ENCODE measurements at regions not wholly inside any gene's neighbourhood (a gene's known extent, or its start where the extent isn't known, plus 50 kb on each side); places are given as distances from the start of the nearest gene placed in this dataset.

DNA sequence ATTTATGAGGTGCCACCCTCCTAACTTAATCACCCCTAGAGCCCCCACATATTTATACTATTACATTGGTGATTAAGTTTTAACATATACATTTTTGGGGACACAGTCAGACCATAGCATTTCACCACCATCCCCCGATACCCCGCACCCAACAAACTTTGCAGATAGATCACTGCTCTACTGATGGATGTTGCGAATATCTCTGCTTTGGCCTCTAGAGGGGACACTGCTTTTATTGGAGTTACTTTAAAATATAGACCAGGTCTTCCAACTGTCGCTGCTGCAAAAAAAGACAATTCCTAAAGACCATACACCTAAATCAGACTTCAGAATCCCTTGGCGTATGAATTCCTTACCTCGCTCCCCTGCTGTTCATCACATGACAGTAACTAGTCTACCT is 115.8 kb upstream of the FSHR start:
- dilution Hi-C loops (cut with MboI; ENCODE audit: extremely low pct_ligation_motif_present, low sequenced_read_pairs): no loop called here
- no peaks in the 10 kb centered on the region for H3K36me3 ChIP-seq (ENCODE audit: control insufficient read depth in 2 of 2, extremely low read depth in 1 of 2, insufficient read depth in 2 of 2, low read length in 2 of 2)
- no peak for FAIRE-seq
- H3K4me3 ChIP-seq (ENCODE audit: control insufficient read depth in 2 of 3, extremely low read depth in 1 of 3, insufficient read depth in 2 of 3, low read depth in 1 of 3, low read length in 3 of 3): no peak overlapping the region
- H3K9me3 ChIP-seq (ENCODE audit: control insufficient read depth, low read depth, low read length): no peaks in the 10 kb centered on the region
- no peaks in the 10 kb centered on the region for H3K4me1 ChIP-seq (ENCODE audit: control insufficient read depth, extremely low read depth, insufficient read depth, low read length)
- no peaks in the 10 kb centered on the region for H3K9me1 ChIP-seq (ENCODE audit: control insufficient read depth, extremely low read depth, insufficient read depth, low read length)
- H3K4me2 ChIP-seq (ENCODE audit: control insufficient read depth, extremely low read depth, insufficient read depth, low read depth, low read length): no peak overlapping the region
- DNase-seq (ENCODE audit: low read depth, low spot score): no peak
- no peaks in the 10 kb centered on the region for H4K20me1 ChIP-seq (ENCODE audit: control insufficient read depth, extremely low read depth, insufficient read depth, low read length)
- no peak overlapping the region for H3K9ac ChIP-seq (ENCODE audit: control insufficient read depth, extremely low read depth, insufficient read depth, low read length)
- H3K27me3 ChIP-seq (ENCODE audit: control insufficient read depth, extremely low read depth, insufficient read depth, low read length): no peaks in the 10 kb centered on the region
- no peak for TF ChIP-seq EZH2 (IDR thresholded peaks at IDR 0.05; ENCODE audit: low read length)
- TF ChIP-seq, protein P1, sequence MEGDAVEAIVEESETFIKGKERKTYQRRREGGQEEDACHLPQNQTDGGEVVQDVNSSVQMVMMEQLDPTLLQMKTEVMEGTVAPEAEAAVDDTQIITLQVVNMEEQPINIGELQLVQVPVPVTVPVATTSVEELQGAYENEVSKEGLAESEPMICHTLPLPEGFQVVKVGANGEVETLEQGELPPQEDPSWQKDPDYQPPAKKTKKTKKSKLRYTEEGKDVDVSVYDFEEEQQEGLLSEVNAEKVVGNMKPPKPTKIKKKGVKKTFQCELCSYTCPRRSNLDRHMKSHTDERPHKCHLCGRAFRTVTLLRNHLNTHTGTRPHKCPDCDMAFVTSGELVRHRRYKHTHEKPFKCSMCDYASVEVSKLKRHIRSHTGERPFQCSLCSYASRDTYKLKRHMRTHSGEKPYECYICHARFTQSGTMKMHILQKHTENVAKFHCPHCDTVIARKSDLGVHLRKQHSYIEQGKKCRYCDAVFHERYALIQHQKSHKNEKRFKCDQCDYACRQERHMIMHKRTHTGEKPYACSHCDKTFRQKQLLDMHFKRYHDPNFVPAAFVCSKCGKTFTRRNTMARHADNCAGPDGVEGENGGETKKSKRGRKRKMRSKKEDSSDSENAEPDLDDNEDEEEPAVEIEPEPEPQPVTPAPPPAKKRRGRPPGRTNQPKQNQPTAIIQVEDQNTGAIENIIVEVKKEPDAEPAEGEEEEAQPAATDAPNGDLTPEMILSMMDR (optimal IDR thresholded peaks at IDR 0.05 in 1 of 3, IDR thresholded peaks at IDR 0.05 in 1 of 3, conservative IDR thresholded peaks at IDR 0.05 in 1 of 3; ENCODE audit: extremely low read depth in 1 of 3, insufficient read depth in 2 of 3, low read length in 3 of 3): no peak
- H3K79me2 ChIP-seq (ENCODE audit: control insufficient read depth, insufficient read depth, low read length): no peaks in the 10 kb centered on the region
- H3K27ac ChIP-seq (ENCODE audit: control insufficient read depth, insufficient read depth, low read length): no peak overlapping the region
- no peak overlapping the region for H2AFZ ChIP-seq (ENCODE audit: control insufficient read depth, low read length)

DNA sequence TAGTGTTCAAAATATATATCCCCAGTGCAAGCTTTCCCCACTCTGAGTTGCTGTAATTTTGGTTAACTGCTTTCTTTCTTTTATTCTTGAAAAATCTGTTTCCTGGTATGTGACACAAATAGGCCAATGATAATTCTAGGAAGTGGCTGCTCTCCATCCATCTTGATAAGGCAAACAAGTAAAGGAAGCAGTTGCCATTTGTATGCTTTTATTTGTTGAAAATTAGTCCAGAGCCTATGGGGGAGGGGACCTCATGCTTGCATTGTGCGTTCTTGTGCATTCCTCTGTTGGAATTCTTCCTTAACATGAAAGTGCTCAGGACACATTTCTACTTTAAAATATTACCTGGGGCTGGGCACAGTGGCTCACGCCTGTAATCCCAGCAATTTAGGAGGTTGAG is 111.2 kb upstream of the FSHR start:
- Histone ChIP-seq H3K4me3 (ENCODE audit: control insufficient read depth in 2 of 3, extremely low read depth in 1 of 3, insufficient read depth in 2 of 3, low read depth in 1 of 3, low read length in 3 of 3) (no peak overlapping the region), H3K9me1 (ENCODE audit: control insufficient read depth, extremely low read depth, insufficient read depth, low read length) (no peaks in the 10 kb centered on the region), H3K27me3 (ENCODE audit: control insufficient read depth, extremely low read depth, insufficient read depth, low read length) (no peaks in the 10 kb centered on the region), H3K27ac (ENCODE audit: control insufficient read depth, insufficient read depth, low read length) (no peak overlapping the region), H3K4me2 (ENCODE audit: control insufficient read depth, extremely low read depth, insufficient read depth, low read depth, low read length) (no peak overlapping the region), H3K9ac (ENCODE audit: control insufficient read depth, extremely low read depth, insufficient read depth, low read length) (no peak overlapping the region), H2AFZ (ENCODE audit: control insufficient read depth, low read length) (no peak overlapping the region), H3K36me3 (ENCODE audit: control insufficient read depth in 2 of 2, extremely low read depth in 1 of 2, insufficient read depth in 2 of 2, low read length in 2 of 2) (no peaks in the 10 kb centered on the region), H4K20me1 (ENCODE audit: control insufficient read depth, extremely low read depth, insufficient read depth, low read length) (no peaks in the 10 kb centered on the region), H3K9me3 (ENCODE audit: control insufficient read depth, low read depth, low read length) (no peaks in the 10 kb centered on the region), H3K79me2 (ENCODE audit: control insufficient read depth, insufficient read depth, low read length) (no peaks in the 10 kb centered on the region), H3K4me1 (ENCODE audit: control insufficient read depth, extremely low read depth, insufficient read depth, low read length) (no peaks in the 10 kb centered on the region)
- DNase-seq (ENCODE audit: low read depth, low spot score) (no peak), FAIRE-seq (no peak)
- no peak for TF ChIP-seq EZH2 (IDR thresholded peaks at IDR 0.05; ENCODE audit: low read length)
- TF ChIP-seq, protein P1 (optimal IDR thresholded peaks at IDR 0.05 in 1 of 3, IDR thresholded peaks at IDR 0.05 in 1 of 3, conservative IDR thresholded peaks at IDR 0.05 in 1 of 3; ENCODE audit: extremely low read depth in 1 of 3, insufficient read depth in 2 of 3, low read length in 3 of 3): no peak
- dilution Hi-C loops (cut with MboI; ENCODE audit: extremely low pct_ligation_motif_present, low sequenced_read_pairs): no loop called here
